Amniotic stem cell (primary cell): ENCODE measurements at regions not wholly inside any gene's neighbourhood (a gene's known extent, or its start where the extent isn't known, plus 50 kb on each side); places are given as distances from the start of the nearest gene placed in this dataset.
"Not testable (repeated sequence)": the region's sequence is repeated elsewhere in the genome, so short reads cannot be mapped to it uniquely, and the experiment has no call there.

Experiments
- DNase-seq: peaks from one replicate; lab custom pipeline; 2025; lab: John Stamatoyannopoulos, UW

DNA sequence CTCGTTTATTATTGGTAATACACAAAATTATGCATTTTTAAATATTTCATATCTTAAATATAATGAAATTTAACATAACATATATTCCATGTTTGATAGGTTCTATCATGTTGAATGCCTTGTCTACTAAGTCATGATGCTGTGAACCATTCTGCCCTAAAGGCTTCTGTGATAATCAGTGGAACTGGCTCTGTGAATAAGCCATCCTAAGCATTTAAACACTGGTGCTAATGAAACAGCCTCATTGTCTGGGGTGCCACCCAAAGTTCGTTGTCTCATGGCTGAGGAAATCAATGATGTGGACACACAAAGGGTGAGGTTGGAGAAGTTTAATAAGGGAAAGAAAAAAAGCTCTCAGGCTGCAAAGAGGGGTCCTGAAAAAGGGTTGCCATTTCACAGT, 264.7 kb upstream of the ZRANB2 start:
- DNase-seq = no peak

DNA sequence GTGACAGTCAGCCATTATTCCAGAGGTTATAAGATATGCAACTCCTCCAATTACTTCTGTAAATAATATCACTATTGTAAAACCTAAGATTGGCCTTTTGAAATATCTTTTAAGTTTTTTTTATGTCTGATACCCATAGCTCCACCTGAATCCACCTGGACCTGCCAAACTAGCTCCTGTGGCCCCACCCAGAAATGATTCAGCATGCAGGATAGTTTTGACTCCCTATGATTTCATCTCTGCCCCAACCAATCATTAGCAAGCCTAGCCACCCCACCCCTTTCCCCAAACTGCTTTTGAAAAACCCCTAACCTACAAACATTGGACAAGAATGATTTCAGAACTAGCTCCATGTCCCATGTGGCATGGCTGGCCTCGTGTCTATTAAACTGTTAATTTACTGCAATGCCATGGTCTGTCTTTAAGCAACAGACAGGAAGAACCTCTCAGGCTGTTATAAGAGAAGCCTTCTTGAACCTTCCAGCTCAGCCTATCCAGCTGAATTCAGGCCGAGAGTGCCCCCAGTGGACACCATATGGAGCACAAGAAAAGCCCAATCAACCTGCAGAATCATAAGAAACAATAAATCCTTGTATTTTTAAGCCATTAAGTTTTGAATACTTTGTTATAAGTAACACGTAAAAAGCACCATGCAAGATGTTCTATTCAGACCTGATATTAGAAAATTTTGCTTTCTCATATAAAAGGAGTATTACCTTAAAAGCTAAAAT, 263.0 kb upstream of the ZRANB2 start:
- DNase-seq = no peak

GRCh38 chr1:71339238-71339637, 258.4 kb upstream of the ZRANB2 start:
- no peak for DNase-seq

- DNase-seq = no peak
Observed at GRCh38 chr1:71330991-71331390, 250.2 kb upstream of the ZRANB2 start.

DNA sequence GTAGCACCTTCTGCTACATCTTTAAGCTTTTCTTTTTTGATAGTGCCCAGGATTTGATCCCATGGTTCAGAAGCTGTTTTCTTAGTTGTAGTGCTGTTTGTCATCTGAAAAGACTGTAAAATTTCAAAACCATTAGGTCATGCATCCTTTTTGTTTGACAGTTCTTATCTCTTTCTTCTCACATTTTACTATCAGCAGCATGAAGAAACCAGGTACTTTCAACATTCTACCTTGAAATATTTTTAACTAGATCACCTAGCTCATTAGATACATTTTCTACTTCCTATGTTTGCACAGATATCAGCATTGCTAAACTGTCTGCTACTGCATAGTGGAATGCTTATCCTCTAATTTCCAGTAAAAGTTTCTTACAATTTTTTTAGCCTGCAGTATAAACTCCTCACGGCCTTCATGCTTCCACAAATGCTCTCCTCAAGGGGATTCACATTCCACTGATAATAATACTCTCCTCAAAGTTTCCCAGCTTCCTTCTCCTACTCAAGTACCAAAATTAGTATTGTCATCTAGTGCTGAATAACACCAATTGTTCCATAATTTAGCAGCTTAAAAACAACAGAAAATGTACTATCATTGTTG, 243.9 kb upstream of the ZRANB2 start:
- no peak for DNase-seq

DNA sequence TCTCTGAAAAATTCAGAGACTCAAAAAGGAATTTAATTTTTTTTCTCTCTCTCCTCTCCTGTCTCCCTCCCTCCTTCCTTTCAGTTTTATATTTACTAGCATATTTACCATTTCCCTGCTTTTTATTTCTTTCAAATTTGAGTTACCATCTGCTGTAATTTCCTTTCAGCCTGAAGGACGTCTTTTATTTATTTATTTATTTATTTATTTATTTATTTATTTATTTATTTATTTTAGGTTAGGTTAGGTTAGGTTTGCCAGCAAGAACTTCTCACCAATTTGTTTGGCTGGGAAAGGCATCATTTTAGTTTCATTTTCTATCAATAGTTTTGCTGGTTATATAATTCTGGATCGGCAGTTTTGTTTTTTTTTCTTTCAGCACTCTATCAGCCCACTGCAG, 231.7 kb upstream of the ZRANB2 start:
- DNase-seq = no peak

GRCh38 chr1:71311376-71311775, 230.5 kb upstream of the ZRANB2 start:
- DNase-seq = no peak

GRCh38 chr1:71307451-71307850, 226.6 kb upstream of the ZRANB2 start:
- no peak for DNase-seq

DNA sequence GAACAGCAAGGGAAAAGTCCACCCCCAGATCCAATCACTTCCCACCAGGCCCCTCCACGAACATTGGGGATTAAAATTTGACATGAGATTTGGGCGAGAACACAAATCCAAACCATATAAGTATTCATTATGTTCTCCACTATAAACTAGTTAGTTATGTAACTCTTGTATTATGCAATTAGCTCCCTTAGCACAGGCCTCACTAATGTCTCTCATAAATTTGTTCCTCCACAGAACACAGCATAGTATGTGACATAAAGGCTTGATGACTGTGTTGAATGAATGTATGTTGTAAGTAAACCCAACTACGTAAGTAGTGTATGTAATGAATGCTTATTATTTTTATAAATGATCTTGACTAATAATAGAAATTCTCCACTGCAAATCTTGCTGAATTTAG, 223.3 kb upstream of the ZRANB2 start:
- DNase-seq = no peak

- no peak for DNase-seq
Observed at GRCh38 chr1:71303617-71304041, 222.8 kb upstream of the ZRANB2 start.

GRCh38 chr1:71298633-71299032, 217.8 kb upstream of the ZRANB2 start:
- DNase-seq = no peak

GRCh38 chr1:71296551-71297134, 215.8 kb upstream of the ZRANB2 start:
- no peak for DNase-seq

DNA sequence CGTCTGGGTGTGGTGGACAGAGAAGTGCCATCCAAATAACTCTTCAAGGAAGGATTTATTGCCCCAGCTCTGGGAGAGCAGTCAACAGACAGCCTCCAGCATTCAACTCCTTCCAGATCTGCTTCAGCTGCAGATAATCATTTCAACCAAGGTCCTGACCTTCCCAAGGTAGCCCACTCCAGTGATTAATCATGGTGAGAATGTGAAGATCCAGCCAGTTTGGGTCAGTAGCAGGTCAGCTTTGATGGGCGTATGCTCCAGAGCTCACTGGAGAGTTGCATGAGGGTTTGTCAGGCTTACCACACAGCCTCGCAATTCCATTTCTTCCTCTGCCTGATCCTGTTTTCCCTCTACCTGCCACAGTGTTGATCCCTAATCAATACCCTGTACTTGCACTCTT, 214.5 kb upstream of the ZRANB2 start:
- no peak for DNase-seq

DNA sequence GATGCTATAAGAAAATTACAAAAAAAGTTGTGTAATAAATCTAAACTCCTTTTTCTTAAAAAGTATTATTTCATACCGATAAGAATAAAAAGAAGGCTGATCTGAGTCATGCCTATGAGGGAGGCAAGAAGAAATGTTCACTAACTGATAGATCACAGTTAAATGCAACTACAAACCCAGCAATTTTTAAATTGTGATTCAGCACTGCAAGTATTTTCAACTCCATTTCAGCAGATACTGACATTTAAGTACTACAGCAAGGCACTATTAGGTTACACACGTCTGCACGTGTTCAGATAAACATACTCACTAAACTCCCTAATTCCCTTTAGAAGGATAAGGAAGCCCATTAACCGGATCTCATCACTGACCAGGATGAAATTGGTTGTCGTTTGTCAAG, 213.3 kb upstream of the ZRANB2 start:
- no peak for DNase-seq

GRCh38 chr1:71292203-71292602, 211.4 kb upstream of the ZRANB2 start:
- DNase-seq = no peak

GRCh38 chr1:71290506-71291237, 209.8 kb upstream of the ZRANB2 start:
- DNase-seq = not testable (repeated sequence)

- no peak for DNase-seq
Observed at GRCh38 chr1:71285529-71285928, 204.7 kb upstream of the ZRANB2 start.

- DNase-seq = no peak
Observed at GRCh38 chr1:71276466-71276865, 195.6 kb upstream of the ZRANB2 start.

- no peak for DNase-seq
Observed at GRCh38 chr1:71273334-71273733, 192.5 kb upstream of the ZRANB2 start.

DNA sequence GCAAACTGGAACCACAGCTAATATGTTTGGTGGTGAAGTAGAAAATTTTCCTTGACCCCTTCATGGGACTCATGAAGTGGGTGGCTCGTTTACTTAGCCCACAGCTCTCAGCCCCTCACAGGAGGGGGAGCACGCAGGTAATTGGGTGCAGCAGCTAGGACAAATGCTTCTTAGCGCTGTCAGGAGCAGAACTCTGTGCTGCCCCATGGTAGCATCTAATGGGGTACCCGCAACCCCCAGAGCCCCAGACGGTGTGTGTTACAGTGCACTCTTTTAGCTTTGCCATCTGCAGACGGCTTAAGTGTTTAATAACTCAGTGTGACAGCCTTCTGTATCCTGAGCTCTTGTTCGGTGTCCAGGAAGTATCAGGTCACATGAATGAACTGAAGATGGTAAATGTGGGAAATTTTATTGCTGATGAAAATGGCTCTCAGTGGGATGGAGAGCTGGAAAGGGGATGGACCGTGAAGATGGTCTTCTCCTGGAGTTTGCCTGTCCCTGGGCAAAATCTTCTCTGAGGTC, 189.6 kb upstream of the ZRANB2 start:
- no peak for DNase-seq

GRCh38 chr1:71269818-71270217, 189.0 kb upstream of the ZRANB2 start:
- DNase-seq = no peak

GRCh38 chr1:71269179-71269578, 188.3 kb upstream of the ZRANB2 start:
- DNase-seq = no peak

GRCh38 chr1:71267220-71267619, 186.4 kb upstream of the ZRANB2 start:
- DNase-seq = no peak
